Activated CD4-positive, alpha-beta T cell treated with anti-CD3 and anti-CD28 coated beads for 48 hours (primary cell): ENCODE measurements at regions not wholly inside any gene's neighbourhood (a gene's known extent, or its start where the extent isn't known, plus 50 kb on each side); places are given as distances from the start of the nearest gene placed in this dataset.

Source experiments
- DNase-seq: peaks from one replicate; pipeline ENCODE4 v3.0.0-alpha.2; 2020

DNA sequence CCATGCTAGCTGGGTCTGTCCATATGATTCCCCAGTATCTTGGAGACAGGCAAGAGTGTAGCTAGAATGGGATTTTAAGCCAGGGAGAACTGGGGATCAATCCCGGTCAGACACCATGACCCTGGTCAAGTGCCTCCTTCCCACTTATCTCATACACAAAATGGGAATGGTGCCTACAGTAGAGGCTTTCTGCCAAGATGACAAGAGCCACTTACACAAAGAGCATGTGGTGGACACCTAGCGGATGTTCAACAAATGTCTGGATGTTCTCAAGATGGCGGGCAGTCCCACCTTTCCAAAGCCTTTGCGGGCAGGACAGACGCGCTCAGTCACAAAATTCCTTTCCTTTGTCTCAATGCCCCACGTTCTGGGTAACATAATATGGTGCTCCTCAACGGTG lies 57.3 kb downstream of the MAF start:
- no peak for DNase-seq

DNA sequence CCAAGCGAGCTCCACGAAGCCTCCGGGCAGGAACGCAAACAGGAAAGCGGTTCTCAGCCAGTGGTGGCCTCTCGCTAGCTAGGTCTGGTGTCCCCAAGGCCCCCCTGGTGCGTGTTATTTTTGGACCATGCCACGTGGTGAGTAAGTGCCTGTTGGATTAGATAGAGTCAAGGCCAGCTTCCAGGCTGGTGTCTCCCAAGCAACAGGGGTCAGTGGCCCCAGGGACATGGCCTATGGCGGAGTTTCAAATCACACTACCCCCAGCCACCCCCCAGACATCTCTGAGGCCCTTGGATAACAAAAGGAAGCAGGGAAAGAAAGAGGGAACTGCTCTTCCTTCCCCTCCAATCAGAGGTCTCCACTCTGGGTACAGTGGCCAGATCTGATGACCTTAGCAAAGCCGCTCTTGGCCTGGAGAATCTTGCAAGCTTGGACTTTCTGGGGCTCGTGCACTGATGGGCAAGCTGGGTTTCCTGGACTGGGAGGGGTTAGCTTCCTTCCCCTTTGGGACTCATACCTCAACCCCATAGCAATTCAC lies 58.2 kb downstream of the MAF start:
- no peak for DNase-seq

DNA sequence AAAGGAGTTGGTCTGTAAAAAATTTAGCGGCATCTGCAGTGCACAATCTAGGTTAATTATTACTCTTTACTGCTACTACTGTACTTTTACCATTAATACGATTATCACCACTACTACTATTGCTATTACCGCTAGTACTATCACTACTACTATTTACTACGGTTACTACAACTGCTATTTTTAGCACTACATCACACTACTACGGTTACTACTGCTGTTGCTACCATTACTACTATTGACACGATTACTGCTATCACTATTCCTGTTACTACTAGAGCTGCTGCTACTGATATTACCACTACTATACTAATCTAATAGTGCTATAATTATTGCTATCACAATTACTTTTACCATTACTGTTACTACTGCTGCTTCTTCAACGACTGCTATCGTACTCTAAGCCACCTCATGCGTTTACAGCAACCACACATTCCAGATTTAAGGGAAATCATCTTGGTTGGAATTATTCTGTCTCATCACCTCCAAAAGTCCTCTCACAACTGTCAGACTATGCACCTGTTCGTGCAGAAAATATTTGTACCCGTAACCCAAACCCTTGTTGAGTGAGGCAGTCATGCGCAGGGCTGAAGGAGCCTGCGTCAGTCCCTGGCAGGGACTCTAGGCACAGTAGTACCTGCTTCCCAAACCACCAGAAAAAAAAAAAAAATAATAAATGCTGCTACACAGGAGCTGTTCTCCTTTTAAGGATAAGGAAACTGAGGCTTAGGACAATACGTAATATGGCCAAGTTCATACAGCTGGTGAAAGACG lies 59.5 kb downstream of the MAF start:
- no peak for DNase-seq

DNA sequence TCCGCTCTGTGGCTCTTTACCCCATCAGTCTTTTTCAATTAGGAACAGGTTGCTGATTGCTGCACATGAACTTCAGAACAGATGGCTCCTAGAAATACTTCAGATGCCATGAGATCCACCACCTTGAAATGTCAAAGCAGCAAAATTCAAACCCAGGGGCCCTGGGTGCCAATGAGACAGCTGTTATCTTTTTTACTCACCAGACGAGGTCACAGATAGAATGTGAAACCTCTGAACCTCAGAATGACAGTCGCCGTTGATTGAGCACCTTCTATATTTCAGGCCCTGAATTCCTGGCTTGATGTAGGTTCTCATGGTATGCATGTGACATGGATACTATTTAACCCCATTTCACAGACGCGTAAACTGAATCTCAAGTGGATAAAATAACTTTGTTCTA lies 63.0 kb downstream of the MAF start:
- DNase-seq = no peak

DNA sequence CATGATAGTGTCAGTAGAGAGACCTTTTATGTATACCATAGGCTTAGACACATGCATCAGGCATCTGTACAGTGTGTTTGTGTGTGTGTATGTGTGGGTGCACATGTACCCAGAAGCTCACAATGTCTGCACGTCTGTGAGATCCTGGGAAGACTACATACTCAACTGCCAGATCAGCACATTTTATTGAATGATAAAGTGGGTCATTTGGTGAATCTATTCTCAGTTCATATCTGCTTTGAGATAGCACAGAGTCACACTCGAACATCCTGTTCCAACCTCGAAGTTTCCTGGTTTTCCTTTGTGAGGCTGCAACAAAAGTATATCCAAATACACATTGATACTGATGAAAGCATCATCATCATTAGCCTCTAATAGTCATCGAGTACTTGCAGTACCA lies 63.6 kb downstream of the MAF start:
- no peak for DNase-seq

DNA sequence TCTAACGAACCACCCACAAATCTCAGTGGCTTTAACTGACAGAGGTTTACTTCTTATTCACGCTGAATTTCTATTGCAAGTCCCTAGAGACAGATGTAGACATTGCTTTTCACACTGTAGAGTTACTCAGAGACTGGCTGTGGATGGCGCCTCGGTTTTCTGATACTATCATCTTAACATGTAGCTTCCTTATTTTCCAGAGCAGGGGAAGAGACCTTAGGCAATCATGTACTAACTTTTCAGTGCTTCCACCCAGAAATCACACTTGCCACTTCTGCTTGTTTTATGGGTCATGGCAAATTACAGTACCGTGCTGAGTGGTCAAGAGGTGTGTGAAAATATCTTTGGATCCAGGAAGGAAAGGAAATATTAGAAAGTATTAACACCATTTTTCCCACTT lies 65.4 kb downstream of the MAF start:
- no peak for DNase-seq

DNA sequence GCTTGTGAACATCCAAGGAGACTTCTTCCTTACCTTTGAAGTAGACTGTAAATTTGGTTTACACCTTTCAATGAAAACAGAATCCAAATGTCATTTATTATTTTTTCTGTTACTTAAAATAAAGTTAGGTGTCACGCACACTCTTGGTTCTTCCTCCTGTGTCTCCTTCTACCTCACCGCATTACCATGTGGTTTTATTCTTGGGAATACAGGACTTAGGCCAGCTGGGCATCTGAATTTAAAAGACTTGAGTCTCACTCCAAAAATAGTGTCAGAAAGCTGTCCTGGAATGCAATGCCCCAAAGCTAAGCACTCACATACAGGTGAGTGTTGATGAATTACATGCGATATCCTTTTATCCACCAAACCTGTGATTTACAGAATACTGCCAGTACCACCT lies 66.4 kb downstream of the MAF start:
- DNase-seq = no peak

DNA sequence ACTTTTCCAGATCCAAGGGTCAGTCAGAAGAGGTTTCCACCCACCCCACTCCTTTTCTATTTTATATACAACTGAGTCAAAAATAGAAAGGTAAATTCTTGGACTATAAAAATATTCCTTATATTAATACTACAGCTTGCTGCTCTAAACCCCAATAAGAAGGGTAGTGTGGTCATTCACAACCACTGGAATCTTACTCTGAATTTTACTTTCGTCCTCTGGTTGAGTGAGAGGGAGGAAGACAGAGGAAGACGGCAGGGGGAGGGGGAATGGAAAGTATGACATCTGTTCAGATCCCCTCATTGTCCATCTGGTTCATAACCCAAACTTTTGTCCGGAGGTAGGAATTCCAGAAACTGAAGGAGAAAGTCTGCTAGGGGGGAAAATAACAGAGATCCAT lies 67.2 kb downstream of the MAF start:
- DNase-seq = no peak

DNA sequence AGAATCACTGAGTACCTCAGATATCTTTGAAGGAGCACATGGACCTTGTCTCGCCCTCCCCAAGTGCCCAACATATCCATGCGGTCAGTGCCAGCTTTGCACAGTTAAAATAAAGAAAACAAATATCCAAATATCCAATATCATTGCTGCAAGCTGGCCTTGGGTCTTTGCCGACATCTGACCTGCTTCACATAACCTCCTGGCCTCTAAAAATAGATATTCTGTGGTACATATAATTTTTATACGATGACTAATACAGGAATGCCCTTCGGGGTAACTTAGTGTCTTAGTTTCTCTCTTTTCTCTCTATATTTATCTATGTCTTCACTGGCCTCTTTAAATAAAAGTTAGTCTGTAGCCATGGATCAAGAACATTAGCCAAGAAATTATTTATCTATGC lies 67.8 kb downstream of the MAF start:
- no peak for DNase-seq

DNA sequence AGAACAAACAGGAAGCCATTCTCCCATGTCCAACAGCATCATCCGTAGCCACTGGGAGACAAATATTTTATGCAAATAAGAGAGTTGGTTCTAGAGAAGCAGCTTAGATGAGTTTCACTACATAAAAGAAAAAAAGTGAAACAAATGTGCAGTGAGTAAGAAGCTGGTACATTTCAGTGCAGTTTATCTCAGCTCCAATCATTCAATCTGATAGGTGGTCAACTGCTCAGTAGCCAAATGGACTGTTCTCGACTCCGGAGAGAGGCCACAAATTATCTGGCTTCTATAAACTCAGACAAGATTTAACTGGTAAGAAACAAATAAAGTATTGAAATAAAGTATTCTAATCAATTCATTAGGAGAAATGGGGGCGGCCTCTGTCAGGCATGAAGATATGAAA lies 68.3 kb downstream of the MAF start:
- DNase-seq = no peak

DNA sequence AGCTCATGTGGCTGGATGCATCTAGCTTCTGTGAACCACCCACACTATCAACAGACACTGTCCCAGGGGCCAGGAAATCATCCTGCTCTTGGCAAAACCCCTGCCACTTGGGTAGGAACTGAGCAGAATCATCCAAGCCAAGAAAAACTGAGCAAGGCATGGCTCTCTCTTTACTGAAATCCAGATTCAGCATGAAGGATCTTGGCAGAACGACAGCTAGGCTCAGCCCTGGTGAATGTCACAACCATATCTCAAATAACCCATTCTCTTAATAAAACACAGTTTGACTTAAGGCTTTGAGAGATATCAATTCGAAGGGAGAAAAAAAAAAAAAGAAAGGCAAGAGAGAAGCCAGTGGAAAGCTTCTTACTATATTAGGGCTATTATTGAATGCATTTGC lies 72.2 kb downstream of the MAF start:
- no peak for DNase-seq

DNA sequence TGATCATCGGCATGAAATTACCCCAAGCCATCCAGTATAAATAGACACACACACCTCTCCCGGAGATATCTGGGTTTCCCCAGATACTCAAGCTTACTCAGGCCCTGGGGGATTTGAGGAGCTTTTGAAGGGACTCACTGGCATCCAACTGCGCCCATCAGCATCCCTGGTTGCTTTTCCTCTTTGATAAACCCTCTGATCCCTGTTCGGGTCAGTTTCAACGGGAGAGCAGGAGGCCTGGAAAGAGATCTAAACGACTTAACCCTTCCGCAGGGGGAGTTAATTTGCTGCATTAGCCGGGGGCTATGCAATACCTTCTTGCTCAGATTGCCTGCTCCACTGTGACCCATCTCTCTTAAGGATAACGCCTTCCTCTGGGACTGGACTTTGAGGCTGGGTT lies 76.6 kb downstream of the MAF start:
- no peak for DNase-seq

DNA sequence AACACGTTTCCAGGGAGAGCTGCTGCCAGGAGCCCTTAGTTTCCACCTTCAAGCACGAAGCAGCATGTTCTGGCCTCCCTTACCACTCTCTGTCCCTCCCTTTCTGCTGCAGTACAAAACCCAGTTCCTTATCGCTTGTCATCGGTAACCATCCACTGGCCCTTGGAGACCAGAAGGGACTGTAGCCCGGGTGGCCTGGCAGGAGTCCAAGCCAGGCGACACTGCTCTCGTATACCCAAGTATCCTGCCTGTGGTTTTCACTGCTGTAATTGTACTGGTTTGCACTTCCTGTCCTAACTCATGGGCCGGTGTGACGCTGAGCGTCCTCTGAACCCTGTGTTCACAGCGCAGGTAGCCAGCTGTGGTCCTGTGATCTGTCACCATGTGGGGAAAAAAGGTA lies 81.1 kb downstream of the MAF start:
- DNase-seq = no peak

DNA sequence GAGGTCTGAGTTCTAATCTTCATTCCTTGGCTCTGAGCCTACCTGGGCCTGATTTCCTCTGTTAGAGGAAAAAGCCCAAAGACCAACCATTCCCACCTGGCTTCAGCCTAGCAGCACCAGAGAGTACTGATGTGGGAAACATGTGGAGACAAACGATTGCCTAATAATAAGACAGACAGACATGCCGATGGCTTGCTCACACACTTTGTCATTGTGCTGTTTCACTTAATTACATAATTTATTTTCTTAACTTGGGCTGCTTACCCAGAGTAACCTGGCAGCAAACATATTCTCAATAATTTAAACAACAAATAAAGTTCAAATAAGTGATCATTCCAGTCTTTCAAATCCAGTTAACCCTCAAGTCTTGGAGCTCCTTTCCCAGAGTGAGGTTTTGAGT lies 83.4 kb downstream of the MAF start:
- DNase-seq = no peak

DNA sequence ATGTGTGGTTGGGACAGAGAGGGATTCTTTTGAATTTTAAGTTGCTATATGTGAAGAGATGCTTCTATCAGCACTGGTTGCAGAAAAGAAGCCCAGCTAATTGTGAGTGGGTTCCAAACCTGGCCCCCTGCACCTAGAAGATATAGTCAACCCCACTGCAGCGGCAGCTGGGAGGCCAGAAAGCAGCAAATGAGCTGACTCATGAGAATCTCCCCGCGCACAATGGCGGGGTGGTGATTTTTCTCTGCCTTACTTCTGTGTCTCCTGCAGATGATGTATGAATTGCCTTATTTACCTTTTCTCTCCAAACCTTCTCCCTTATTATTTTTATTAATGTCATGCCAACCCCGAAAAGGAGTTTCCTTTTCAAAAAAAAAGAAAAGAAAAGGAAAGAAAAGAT lies 89.7 kb downstream of the MAF start:
- no peak for DNase-seq

DNA sequence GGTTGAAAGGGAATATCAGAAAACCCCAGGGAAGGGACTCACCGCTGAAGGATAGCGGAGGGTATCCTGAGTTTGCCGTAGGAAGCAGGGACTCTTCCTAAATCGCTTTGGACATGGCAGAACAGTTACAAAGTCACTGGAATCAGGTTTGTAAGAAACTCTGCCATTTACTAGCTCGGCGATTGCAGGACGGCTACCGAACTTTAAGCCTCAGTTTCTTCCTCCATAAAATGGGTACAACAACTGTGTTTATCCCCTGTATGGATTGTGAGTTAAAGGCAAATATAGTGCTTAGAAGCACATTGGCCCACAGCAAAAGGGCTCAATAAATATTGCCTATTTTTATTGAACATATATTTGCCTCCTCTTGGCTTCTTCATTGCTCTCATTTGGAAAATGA lies 90.6 kb downstream of the MAF start:
- no peak for DNase-seq

DNA sequence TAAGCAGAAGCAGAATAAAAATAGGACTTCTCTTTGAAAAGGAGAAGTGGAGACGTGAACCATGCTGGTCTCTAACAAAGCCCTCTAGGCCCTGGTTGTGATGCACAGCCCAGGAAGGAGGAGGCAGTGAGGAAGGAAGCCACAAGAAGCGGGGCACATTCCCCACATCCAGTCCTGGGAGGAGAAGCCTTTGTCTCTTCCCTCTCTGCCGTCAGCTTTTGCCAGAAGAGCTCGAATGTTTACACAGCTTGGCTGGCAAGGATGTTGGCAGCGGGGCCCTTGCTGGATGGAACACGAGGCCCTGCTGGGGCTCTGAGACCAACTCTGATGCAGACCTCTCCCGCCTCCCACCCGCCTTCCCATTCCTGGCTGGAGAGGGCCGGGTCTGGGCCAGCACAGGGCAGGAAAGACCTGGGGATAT lies 91.3 kb downstream of the MAF start:
- no peak for DNase-seq

DNA sequence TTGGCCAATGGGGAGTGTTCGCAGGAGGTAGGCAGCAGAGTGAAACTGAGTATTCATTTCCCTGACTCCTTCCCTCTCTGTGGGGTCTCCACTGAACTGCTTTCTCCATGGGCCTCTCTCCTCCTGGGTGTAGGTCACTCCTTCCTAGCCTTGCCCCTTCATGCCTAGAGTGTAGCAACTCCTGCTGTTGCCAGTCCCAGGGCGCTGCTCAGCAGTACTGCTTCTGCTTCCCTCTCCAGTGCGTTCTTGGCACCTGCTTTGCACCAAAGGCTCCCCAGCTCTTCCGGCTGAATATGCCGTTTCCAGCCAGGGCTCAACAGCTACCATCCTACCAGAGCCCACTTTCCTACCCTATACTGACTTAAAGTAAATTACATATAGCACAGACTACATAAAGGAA lies 92.2 kb downstream of the MAF start:
- DNase-seq = no peak

DNA sequence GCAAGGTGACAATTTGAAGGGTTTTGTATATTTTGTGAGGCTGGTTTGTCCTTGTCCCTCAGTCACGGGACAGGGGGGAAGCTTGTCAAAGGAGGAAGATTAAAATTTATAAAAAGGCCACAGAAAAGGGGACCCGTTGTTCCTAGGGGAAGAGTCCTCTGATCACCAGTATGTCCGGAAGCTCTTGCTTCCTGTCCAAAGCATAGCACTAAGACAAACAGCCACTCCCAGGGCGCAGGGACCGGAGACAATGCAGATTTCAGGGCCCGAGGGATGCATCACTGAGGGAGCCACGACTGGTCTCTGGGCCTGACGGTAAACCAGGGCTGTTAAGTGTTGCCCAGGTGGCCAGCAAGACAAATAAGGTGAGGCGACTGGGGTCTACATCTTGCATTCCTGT lies 95.2 kb downstream of the MAF start:
- DNase-seq = no peak

DNA sequence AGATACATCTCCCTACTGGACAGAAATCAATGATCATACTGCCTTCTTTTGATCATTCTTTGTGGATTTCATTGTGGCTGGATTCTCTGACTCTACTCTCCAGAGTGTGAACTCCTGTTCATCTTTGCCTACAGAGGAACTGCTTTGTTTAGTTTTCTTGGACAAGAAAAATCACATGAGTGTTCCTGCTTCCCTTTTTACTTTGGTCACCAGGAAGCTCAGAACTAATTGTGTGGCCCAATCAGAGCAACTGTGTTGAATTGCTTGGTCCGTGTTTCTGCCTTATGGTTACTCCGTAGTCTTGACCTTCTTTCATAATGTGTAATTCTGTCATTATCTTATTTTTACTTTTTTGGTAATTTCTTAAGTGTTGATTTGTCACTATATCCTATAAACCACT lies 97.0 kb downstream of the MAF start:
- no peak for DNase-seq

DNA sequence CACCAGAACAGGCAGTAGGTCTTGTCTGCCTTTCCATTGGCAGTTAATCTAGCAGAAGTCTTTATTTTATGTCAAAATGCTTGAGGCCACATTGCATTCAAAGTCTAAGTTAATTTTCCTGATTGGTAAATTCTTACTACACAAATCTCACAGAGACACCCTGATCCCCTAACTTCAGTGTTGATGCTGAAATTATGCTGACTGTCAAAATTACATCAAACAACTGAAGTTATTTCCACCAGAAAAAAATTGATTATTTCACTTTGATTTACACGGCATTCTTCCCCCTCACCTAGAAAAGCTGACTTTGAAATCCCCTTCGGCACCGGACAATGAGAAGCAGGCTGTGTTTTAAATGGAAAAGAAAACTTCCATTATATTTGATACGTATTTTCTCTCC lies 99.1 kb downstream of the MAF start:
- DNase-seq = no peak

DNA sequence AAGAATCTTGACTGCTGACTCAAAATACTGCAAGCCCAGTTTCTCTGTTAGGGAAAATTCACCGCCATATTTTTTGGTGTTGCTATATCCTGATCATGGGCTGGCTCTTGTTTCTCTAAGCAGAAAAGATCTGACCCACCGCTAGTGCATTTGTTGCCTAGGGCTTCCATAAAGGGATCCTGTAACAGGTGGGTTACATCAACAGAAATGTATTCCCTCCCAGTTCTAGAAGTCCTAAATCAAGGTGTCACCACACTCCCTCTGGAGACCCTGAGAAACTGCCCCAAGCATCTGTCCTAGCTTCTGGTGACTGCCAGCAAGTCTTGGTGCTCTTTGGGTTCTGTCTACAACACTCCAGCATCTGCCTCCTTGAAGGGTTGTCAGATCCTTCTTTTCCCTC lies 99.7 kb downstream of the MAF start:
- DNase-seq = no peak

DNA sequence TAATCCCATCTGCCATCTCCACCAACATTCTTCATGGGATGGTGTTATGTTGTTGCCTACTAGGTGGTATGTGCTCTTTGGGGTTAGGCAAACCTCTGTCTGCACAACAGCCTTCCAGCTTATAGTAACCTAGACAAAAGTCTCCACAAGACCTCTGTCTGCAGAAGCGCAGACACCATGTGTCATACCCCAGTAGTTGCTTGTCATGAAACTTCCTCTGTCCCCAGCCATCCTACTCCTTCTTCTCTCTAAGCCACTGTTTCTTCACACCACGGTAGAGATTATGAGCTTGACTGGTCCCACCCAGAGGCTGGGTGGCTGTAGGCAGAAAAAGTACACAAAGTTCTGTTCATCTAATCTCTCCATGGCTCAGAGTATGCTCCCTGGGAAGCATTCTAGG lies 100.3 kb downstream of the MAF start:
- no peak for DNase-seq

DNA sequence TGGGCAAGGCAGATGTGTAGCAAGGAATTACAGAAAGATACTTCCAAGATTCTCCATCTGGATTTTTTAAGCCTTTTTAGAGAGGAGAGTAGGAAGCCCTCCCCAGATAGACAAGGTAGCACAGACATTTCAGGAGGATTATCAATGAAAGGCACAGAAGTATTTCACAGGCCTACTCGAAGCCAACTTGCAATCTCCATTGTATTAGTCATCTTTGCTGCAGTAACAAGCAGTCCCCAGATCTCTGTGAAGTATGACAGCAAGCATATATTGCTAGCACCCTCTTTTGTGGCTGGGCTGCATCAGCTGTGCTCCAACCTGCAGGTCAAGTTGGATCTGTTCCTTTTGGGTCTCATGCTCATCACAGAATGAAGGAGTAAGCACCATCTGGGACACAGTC lies 101.6 kb downstream of the MAF start:
- DNase-seq = no peak

DNA sequence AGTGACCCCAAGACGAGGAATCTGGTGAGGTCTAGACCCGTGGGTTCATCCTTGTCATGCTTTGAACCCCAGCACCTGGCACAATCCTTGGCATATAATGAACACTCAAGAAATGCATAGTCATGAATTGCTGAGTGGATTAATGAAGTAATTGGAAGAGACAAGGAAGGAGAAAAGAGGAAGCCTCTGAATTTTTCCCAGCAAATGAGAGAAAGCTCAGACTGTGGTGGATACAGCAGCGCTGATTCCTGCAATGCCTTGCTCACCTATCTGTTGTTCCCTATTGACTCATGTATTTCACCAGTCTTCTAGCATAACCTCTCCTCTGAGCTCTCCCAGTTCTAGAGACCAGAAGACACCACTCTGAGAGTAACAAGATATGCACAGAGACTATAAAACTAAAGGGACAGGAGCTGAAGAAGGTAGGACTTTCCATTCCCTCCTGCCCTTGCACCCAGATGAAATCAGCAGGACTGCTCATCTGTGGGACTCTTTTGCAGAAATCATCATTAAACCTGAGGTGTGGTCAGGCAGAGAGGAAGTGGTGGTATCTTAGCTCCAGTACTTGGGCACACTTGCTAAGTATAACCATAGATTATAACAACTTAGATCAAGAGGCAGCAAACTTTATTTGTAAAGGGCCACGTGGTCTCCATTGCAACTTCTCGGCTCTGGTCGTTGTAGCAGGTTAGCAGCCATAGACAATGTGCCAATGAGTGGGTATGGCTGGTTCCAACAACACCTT lies 102.8 kb downstream of the MAF start:
- DNase-seq = no peak
